ENCODE measurements at regions not wholly inside any gene's neighbourhood (a gene's known extent, or its start where the extent isn't known, plus 50 kb on each side); places are given as distances from the start of the nearest gene placed in this dataset.

DNA sequence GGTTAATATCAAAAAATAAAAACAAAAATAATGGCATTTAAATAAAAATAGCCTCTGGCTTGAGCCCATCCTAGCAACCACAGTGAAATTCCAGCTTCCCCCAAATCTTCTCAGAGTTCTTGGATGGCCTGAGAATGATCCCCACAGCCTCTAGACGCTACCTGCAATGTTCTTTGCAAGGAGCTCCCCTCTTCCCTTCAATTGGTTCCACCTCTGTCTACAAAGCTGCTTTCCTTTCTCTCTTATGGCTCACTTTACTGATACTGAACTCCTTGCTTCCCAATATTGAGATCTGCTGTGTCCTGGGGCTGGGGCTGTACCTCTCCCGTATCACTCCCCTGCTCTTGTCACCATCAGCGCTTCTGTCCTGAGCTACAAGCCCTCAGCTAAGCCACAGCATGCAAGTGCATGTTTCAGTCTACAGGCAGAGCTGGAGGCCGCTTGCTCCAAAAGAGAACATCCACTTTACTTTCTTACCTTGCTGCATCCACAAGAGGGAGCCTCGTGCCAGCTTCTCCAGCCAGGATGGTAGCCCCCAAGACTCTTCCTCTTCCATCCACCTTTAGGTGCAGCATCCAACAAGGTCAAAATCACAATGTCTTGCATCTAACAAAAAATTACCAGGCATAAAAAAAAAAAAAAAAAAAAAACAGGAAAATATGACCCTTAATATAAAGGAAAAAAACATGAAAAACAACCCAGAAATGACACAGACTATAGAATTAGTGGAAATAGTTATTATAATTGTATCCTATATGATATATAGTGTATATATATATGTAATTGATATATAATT, 57.4 kb upstream of the PRSS3 start (continued):
- TF ChIP-seq RAD21 (CRISPR knock-in tag; IDR thresholded peaks at IDR 0.05) (peak; percentile 39; the same call in 1 of the 2 replicates), XRCC5 (optimal IDR thresholded peaks at IDR 0.05; ENCODE audit: low read length) (peak; percentile 23), ERF (CRISPR knock-in tag; IDR thresholded peaks at IDR 0.05) (0 out of 2 replicates have a peak, but pooled peaks have one; percentile 37), TEAD3 (CRISPR knock-in tag; optimal IDR thresholded peaks at IDR 0.05; ENCODE audit: borderline replicate concordance) (no peak)
- TF ChIP-seq, protein P1, sequence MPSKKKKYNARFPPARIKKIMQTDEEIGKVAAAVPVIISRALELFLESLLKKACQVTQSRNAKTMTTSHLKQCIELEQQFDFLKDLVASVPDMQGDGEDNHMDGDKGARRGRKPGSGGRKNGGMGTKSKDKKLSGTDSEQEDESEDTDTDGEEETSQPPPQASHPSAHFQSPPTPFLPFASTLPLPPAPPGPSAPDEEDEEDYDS (CRISPR knock-in tag; IDR thresholded peaks at IDR 0.05), result no peak
- TF ChIP-seq, protein P2, sequence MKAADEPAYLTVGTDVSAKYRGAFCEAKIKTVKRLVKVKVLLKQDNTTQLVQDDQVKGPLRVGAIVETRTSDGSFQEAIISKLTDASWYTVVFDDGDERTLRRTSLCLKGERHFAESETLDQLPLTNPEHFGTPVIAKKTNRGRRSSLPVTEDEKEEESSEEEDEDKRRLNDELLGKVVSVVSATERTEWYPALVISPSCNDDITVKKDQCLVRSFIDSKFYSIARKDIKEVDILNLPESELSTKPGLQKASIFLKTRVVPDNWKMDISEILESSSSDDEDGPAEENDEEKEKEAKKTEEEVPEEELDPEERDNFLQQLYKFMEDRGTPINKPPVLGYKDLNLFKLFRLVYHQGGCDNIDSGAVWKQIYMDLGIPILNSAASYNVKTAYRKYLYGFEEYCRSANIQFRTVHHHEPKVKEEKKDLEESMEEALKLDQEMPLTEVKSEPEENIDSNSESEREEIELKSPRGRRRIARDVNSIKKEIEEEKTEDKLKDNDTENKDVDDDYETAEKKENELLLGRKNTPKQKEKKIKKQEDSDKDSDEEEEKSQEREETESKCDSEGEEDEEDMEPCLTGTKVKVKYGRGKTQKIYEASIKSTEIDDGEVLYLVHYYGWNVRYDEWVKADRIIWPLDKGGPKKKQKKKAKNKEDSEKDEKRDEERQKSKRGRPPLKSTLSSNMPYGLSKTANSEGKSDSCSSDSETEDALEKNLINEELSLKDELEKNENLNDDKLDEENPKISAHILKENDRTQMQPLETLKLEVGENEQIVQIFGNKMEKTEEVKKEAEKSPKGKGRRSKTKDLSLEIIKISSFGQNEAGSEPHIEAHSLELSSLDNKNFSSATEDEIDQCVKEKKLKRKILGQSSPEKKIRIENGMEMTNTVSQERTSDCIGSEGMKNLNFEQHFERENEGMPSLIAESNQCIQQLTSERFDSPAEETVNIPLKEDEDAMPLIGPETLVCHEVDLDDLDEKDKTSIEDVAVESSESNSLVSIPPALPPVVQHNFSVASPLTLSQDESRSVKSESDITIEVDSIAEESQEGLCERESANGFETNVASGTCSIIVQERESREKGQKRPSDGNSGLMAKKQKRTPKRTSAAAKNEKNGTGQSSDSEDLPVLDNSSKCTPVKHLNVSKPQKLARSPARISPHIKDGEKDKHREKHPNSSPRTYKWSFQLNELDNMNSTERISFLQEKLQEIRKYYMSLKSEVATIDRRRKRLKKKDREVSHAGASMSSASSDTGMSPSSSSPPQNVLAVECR (CRISPR knock-in tag; IDR thresholded peaks at IDR 0.05; ENCODE audit: borderline replicate concordance), result no peak

DNA sequence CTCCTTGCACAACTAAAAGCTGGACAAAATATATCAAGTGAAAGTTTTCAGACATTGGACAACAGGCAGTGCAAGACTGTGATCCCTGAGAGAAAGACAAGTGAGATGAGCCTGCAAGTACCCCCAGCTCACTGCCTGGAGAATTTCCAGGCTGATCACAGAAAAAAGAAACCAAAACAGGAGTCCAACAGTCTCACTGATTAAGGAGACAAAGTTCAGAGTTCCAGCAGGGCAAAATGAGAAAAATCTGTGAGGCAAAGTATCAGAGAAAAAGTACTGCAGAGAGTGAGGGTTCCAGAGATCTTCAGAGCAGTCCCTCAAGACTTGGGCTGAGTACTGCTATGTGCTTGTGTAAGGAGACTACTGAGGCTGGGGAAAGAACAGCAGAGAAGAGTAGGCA, 56.0 kb upstream of the PRSS3 start:
- Histone ChIP-seq H3K4me3 (replicated peaks in 1 of 3; ENCODE audit: insufficient read depth in 1 of 3, low read depth in 2 of 3, low read length in 3 of 3) (no peak overlapping the region), H3K4me2 (ENCODE audit: low read depth, low read length) (peak overlapping the region; percentile 45), H3K27ac (ENCODE audit: extremely low read length, insufficient read depth, low read length) (no peak overlapping the region), H3K36me3 (replicated peaks in 1 of 2; ENCODE audit: control insufficient read depth in 1 of 2, insufficient read depth in 2 of 2, low read length in 2 of 2) (no peaks in the 10 kb centered on the region), H3K4me1 (ENCODE audit: insufficient read depth, low read length) (peaks cover 13% of the 10 kb centered on the region; the same call in 1 of the 2 replicates), H2AFZ (ENCODE audit: low read length) (no peak overlapping the region), H3K9ac (ENCODE audit: insufficient read depth, low read depth, low read length) (no peak overlapping the region), H4K20me1 (ENCODE audit: insufficient read depth, low read length) (no peaks in the 10 kb centered on the region), H3K9me3 (ENCODE audit: low read length) (no peaks in the 10 kb centered on the region), H3K27me3 (ENCODE audit: control insufficient read depth in 1 of 2, insufficient read depth in 2 of 2, low read length in 2 of 2) (no peaks in the 10 kb centered on the region; a peak in 1 of 5 replicates), H3K79me2 (ENCODE audit: insufficient read depth, low read length) (no peaks in the 10 kb centered on the region)
- FAIRE-seq (no peak), DNase-seq (ENCODE audit: low spot score) (no peak), ATAC-seq (peak; percentile 36; the same call in 2 of the 3 replicates)
- CTCF ChIA-PET (ENCODE audit: low intra/inter-chr PET ratio, low total read pairs), result interaction anchor here (3.3 kb wide), 1 partner anchor 39 kb away, joined by 22 read pairs; no protein-coding TSS in a partner anchor
- in situ Hi-C loops (cut with HindIII; ENCODE audit: extremely low pct_ligation_motif_present, low pct_unique_long_range_greater_than_20kb), result no loop called here
- TF ChIP-seq PAF1 (CRISPR knock-in tag; IDR thresholded peaks at IDR 0.05) (no peak), HNF4A (CRISPR knock-in tag; IDR thresholded peaks at IDR 0.05) (peak; percentile 39)
- no TSS peak for BruUV-seq (replicated peaks)
- intact Hi-C loops (cut with micrococcal nuclease; ENCODE audit: unreplicated experiment), result no loop called here
- POLR2A ChIA-PET, result no interaction called here

Data from HepG2 (cell line).